Lower leg skin (tissue), 3 donors: ENCODE measurements at regions not wholly inside any gene's neighbourhood (a gene's known extent, or its start where the extent isn't known, plus 50 kb on each side); places are given as distances from the start of the nearest gene placed in this dataset.

ENCODE experiments used
- CTCF ChIP-seq, 3 donors: fragments of 450-650 bp; IDR thresholded peaks; one replicate each; pipeline ENCODE4 v1.5.1; 2016; ENCODE audit warnings: antibody characterized with exemption in 3 of 3, mild to moderate bottlenecking in 3 of 3, moderate library complexity in 2 of 3
- POLR2A ChIP-seq, 2 donors: fragments of 450-650 bp; IDR thresholded peaks; one replicate each; pipeline ENCODE4 v1.6.1; 2016 to 2017; ENCODE audit warnings: antibody characterized with exemption in 2 of 2, mild to moderate bottlenecking in 1 of 2, moderate library complexity in 1 of 2

GRCh38 chr5:118777189-118777736, 211.1 kb downstream of the DTWD2 start:
- TF ChIP-seq CTCF (IDR thresholded peaks at IDR 0.05) (no peak), POLR2A (IDR thresholded peaks at IDR 0.05) (no peak)
